ENCODE measurements at regions not wholly inside any gene's neighbourhood (a gene's known extent, or its start where the extent isn't known, plus 50 kb on each side); places are given as distances from the start of the nearest gene placed in this dataset.

GRCh38 chr18:64331419-64331818 is 182.5 kb upstream of the LINC00305 start:
- DNase-seq = no peak
- intact Hi-C loops (cut with micrococcal nuclease; ENCODE audit: unreplicated experiment) = loop anchor here (5.0 kb wide), 2 partner anchors 229 to 294 kb away; no protein-coding TSS in a partner anchor
- no TSS peak for BruUV-seq (replicated peaks)

GRCh38 chr18:64330931-64331330 is 182.0 kb upstream of the LINC00305 start:
- Mint-ChIP-seq H3K9me3 (ENCODE audit: low read depth, unreplicated experiment) (no peaks in the 10 kb centered on the region), H3K4me1 (ENCODE audit: low read depth, unreplicated experiment) (peaks cover 7% of the 10 kb centered on the region), H3K27ac (ENCODE audit: unreplicated experiment) (no peak overlapping the region), H3K4me3 (ENCODE audit: low read depth, unreplicated experiment) (no peak overlapping the region), H3K27me3 (ENCODE audit: unreplicated experiment) (no peaks in the 10 kb centered on the region), H3K36me3 (ENCODE audit: insufficient read depth, unreplicated experiment) (no peaks in the 10 kb centered on the region)
- intact Hi-C loops (cut with micrococcal nuclease; ENCODE audit: unreplicated experiment) = loop anchor here (1.0 to 5.0 kb wide), 3 partner anchors 211 to 294 kb away; no protein-coding TSS in a partner anchor
- CTCF ChIA-PET = no interaction called here
- no TSS peak for BruUV-seq (replicated peaks)
- DNase-seq = no peak
- TF ChIP-seq CTCF (IDR thresholded peaks at IDR 0.05; ENCODE audit: unreplicated experiment) = no peak

More at GRCh38 chr18:64331419-64331818, 182.5 kb upstream of the LINC00305 start:
- CTCF ChIA-PET = no interaction called here
- no peak overlapping the region for H3K4me3 Mint-ChIP-seq (ENCODE audit: low read depth, unreplicated experiment)
- no peaks in the 10 kb centered on the region for H3K9me3 Mint-ChIP-seq (ENCODE audit: low read depth, unreplicated experiment)
- H3K27me3 Mint-ChIP-seq (ENCODE audit: unreplicated experiment) = no peaks in the 10 kb centered on the region
- H3K36me3 Mint-ChIP-seq (ENCODE audit: insufficient read depth, unreplicated experiment) = no peaks in the 10 kb centered on the region
- H3K4me1 Mint-ChIP-seq (ENCODE audit: low read depth, unreplicated experiment) = peaks cover 7% of the 10 kb centered on the region
- no peak for TF ChIP-seq CTCF (IDR thresholded peaks at IDR 0.05; ENCODE audit: unreplicated experiment)
- H3K27ac Mint-ChIP-seq (ENCODE audit: unreplicated experiment) = no peak overlapping the region

GRCh38 chr18:64330161-64330560 is 181.3 kb upstream of the LINC00305 start:
- Mint-ChIP-seq H3K4me3 (ENCODE audit: low read depth, unreplicated experiment) (no peak overlapping the region), H3K27me3 (ENCODE audit: unreplicated experiment) (no peaks in the 10 kb centered on the region), H3K36me3 (ENCODE audit: insufficient read depth, unreplicated experiment) (no peaks in the 10 kb centered on the region), H3K4me1 (ENCODE audit: low read depth, unreplicated experiment) (peaks cover 7% of the 10 kb centered on the region), H3K9me3 (ENCODE audit: low read depth, unreplicated experiment) (no peaks in the 10 kb centered on the region), H3K27ac (ENCODE audit: unreplicated experiment) (no peak overlapping the region)
- intact Hi-C loops (cut with micrococcal nuclease; ENCODE audit: unreplicated experiment) = loop anchor here (1.0 to 5.0 kb wide), 3 partner anchors 210 to 293 kb away; no protein-coding TSS in a partner anchor
- CTCF ChIA-PET = no interaction called here
- DNase-seq = no peak
- no TSS peak for BruUV-seq (replicated peaks)
- no peak for TF ChIP-seq CTCF (IDR thresholded peaks at IDR 0.05; ENCODE audit: unreplicated experiment)

- Mint-ChIP-seq H3K27me3 (ENCODE audit: unreplicated experiment) (no peaks in the 10 kb centered on the region), H3K9me3 (ENCODE audit: low read depth, unreplicated experiment) (peaks cover 8% of the 10 kb centered on the region)
- no TSS peak for BruUV-seq (replicated peaks)
Observed at GRCh38 chr18:64322189-64322588, 173.3 kb upstream of the LINC00305 start.

More at GRCh38 chr18:64322189-64322588, 173.3 kb upstream of the LINC00305 start:
- no peaks in the 10 kb centered on the region for H3K4me1 Mint-ChIP-seq (ENCODE audit: low read depth, unreplicated experiment)
- no peak overlapping the region for H3K27ac Mint-ChIP-seq (ENCODE audit: unreplicated experiment)
- H3K36me3 Mint-ChIP-seq (ENCODE audit: insufficient read depth, unreplicated experiment) = no peaks in the 10 kb centered on the region
- DNase-seq = no peak
- TF ChIP-seq CTCF (IDR thresholded peaks at IDR 0.05; ENCODE audit: unreplicated experiment) = no peak
- no peak overlapping the region for H3K4me3 Mint-ChIP-seq (ENCODE audit: low read depth, unreplicated experiment)
- CTCF ChIA-PET = no interaction called here
- intact Hi-C loops (cut with micrococcal nuclease; ENCODE audit: unreplicated experiment) = no loop called here
